ENCODE measurements at regions not wholly inside any gene's neighbourhood (a gene's known extent, or its start where the extent isn't known, plus 50 kb on each side); places are given as distances from the start of the nearest gene placed in this dataset.

DNA sequence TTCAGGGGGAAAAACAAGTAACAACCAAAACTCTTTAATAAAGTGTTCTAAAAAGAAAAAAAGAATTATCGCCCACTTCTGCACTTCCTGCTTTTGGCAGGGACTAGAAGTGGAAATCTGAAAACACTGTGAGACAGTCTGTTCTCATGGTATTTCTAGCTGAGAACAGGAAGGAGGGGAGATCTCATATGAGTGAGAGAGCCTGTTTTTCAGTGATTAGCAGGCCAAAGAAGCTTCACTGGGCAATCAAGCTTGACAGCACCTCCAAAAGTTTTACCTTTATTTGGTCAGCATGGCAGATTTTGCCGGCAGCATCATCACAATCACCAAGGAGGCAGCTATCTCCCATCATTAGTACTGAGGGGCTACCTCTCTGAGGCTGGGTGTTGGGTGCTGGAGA, 79.5 kb upstream of the ATXN1 start (continued):
- TF ChIP-seq RXRA (IDR thresholded peaks at IDR 0.05; ENCODE audit: borderline replicate concordance, low read depth) (no peak), RCOR1 (IDR thresholded peaks at IDR 0.05; ENCODE audit: low read length) (no peak), ELF1 (IDR thresholded peaks at IDR 0.05) (no peak), GATA2 (CRISPR knock-in tag; IDR thresholded peaks at IDR 0.05) (no peak)
- TF ChIP-seq, protein P1, sequence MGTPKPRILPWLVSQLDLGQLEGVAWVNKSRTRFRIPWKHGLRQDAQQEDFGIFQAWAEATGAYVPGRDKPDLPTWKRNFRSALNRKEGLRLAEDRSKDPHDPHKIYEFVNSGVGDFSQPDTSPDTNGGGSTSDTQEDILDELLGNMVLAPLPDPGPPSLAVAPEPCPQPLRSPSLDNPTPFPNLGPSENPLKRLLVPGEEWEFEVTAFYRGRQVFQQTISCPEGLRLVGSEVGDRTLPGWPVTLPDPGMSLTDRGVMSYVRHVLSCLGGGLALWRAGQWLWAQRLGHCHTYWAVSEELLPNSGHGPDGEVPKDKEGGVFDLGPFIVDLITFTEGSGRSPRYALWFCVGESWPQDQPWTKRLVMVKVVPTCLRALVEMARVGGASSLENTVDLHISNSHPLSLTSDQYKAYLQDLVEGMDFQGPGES (IDR thresholded peaks at IDR 0.05; ENCODE audit: low read depth, low read length) = no peak

DNA sequence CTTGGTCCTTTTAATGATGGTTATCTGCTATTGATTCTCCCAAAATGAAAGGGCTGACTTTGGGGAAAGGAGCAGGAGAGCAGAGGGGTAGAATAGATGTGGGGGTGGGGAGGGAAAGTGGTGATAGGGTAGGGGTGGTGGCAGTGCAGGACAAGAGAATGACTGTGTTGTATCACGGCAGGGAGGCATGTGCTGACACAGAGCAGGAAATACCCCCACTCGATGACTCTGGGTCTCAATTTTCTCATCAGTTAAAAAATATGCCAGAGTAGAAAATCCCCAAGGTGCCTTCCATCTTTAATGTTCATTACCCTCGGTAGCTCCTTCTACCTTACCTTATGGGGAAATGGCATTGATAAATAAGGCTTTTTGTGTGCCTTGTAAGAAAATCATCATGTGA, 79.0 kb upstream of the ATXN1 start:
- no peak overlapping the region for H3K9ac ChIP-seq
- no peaks in the 10 kb centered on the region for H3K9me3 ChIP-seq
- no peak overlapping the region for H3K4me2 ChIP-seq
- POLR2A ChIA-PET = no interaction called here
- no peak overlapping the region for H3K27ac ChIP-seq (ENCODE audit: low read depth in 2 of 2, low read length in 1 of 2)
- no peak overlapping the region; the same call in 1 of the 2 replicates for H2AFZ ChIP-seq (ENCODE audit: low read depth)
- H3K4me3 ChIP-seq (ENCODE audit: low read depth in 2 of 2, low read length in 1 of 2) = no peak overlapping the region
- TF ChIP-seq, protein P2, sequence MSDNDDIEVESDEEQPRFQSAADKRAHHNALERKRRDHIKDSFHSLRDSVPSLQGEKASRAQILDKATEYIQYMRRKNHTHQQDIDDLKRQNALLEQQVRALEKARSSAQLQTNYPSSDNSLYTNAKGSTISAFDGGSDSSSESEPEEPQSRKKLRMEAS (IDR thresholded peaks at IDR 0.05; ENCODE audit: low read depth) = no peak
- H3K36me3 ChIP-seq (replicated peaks in 1 of 2; ENCODE audit: control insufficient read depth in 1 of 2, insufficient read depth in 2 of 2, low read length in 1 of 2) = no peaks in the 10 kb centered on the region
- CTCF ChIA-PET = interaction anchor here (1.2 kb wide), 1 partner anchor 77 kb away, joined by 3 read pairs; no protein-coding TSS in a partner anchor
- H3K9me2 ChIP-seq = no peaks in the 10 kb centered on the region
- 74% methylated on average over 3 of the region's 3 CpGs for WGBS (ENCODE audit: low lambda C conversion rate)
- no peaks in the 10 kb centered on the region for H3K79me2 ChIP-seq (ENCODE audit: insufficient read depth)
- H3K4me1 ChIP-seq (ENCODE audit: control insufficient read depth in 1 of 2, insufficient read depth in 2 of 2, low read depth in 1 of 2, low read length in 1 of 2) = peaks cover 6% of the 10 kb centered on the region in 2 experiments; a peak in 3 of 4 replicates
- H4K20me1 ChIP-seq (ENCODE audit: insufficient read depth) = no peaks in the 10 kb centered on the region
- no peak for DNase-seq
- H3K27me3 ChIP-seq (ENCODE audit: insufficient read depth) = no peaks in the 10 kb centered on the region
- no peaks in the 10 kb centered on the region for H3F3A ChIP-seq (replicated peaks; ENCODE audit: insufficient read depth)

DNA sequence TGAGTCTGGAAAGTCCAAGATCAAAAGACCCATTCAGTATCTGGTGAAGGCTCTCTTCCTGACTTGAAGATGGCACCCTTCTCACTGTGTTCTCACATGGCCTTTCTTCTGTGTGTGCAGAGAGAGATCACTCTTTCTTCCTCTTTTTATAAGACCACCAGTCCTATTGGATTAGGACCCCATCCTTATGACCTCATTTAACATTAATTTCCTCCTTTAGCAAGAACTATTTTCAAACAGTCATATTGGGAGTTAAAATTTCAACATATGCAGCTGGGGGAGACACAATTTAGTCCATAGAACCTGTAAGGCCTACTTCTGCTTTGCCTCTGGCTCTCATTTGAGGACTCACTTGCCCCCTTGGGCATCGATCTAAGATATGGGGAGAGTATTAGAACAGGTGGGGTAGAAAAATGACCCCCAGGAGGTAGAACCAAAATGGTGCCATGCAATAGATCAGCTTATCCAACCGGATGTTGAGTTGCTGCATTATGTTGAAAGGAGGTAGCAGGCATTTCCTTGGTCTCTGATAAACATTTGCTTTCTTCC, 78.4 kb upstream of the ATXN1 start:
- Histone ChIP-seq H3K9ac (no peak overlapping the region), H4K20me1 (ENCODE audit: insufficient read depth) (no peaks in the 10 kb centered on the region), H2AFZ (ENCODE audit: low read depth) (no peak overlapping the region), H3K79me2 (ENCODE audit: insufficient read depth) (no peaks in the 10 kb centered on the region), H3K27me3 (ENCODE audit: insufficient read depth) (no peaks in the 10 kb centered on the region), H3K9me3 (no peaks in the 10 kb centered on the region), H3K4me1 (ENCODE audit: control insufficient read depth in 1 of 2, insufficient read depth in 2 of 2, low read depth in 1 of 2, low read length in 1 of 2) (peaks cover 6% of the 10 kb centered on the region in 2 experiments; a peak in 3 of 4 replicates), H3K27ac (ENCODE audit: low read depth in 2 of 2, low read length in 1 of 2) (no peak overlapping the region), H3K9me2 (no peaks in the 10 kb centered on the region), H3K4me3 (ENCODE audit: low read depth in 2 of 2, low read length in 1 of 2) (no peak overlapping the region), H3F3A (replicated peaks; ENCODE audit: insufficient read depth) (no peaks in the 10 kb centered on the region), H3K36me3 (replicated peaks in 1 of 2; ENCODE audit: control insufficient read depth in 1 of 2, insufficient read depth in 2 of 2, low read length in 1 of 2) (no peaks in the 10 kb centered on the region), H3K4me2 (no peak overlapping the region)
- TF ChIP-seq NFIC (IDR thresholded peaks at IDR 0.05; ENCODE audit: borderline replicate concordance) (no peak), SIN3A (IDR thresholded peaks at IDR 0.05; ENCODE audit: borderline replicate concordance, low read depth, low read length) (no peak), JUND (IDR thresholded peaks at IDR 0.05) (no peak), FOXJ3 (CRISPR knock-in tag; IDR thresholded peaks at IDR 0.05) (no peak), FOXM1 (IDR thresholded peaks at IDR 0.05; ENCODE audit: low read depth) (no peak), GABPA (IDR thresholded peaks at IDR 0.05; ENCODE audit: low read depth) (no peak), RCOR1 (IDR thresholded peaks at IDR 0.05; ENCODE audit: low read length) (no peak), TAF1 (IDR thresholded peaks at IDR 0.05; ENCODE audit: borderline replicate concordance, low read depth, low read length) (no peak), EZH2phosphoT487 (IDR thresholded peaks at IDR 0.05; ENCODE audit: borderline replicate concordance, low read depth) (no peak), EP300 (IDR thresholded peaks at IDR 0.05; ENCODE audit: borderline replicate concordance in 1 of 2, low read depth in 1 of 2, low read length in 1 of 2) (no peak)
- TF ChIP-seq, protein P3, sequence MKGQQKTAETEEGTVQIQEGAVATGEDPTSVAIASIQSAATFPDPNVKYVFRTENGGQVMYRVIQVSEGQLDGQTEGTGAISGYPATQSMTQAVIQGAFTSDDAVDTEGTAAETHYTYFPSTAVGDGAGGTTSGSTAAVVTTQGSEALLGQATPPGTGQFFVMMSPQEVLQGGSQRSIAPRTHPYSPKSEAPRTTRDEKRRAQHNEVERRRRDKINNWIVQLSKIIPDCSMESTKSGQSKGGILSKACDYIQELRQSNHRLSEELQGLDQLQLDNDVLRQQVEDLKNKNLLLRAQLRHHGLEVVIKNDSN (IDR thresholded peaks at IDR 0.05; ENCODE audit: borderline replicate concordance, low read depth) = no peak
- TF ChIP-seq, protein P4, sequence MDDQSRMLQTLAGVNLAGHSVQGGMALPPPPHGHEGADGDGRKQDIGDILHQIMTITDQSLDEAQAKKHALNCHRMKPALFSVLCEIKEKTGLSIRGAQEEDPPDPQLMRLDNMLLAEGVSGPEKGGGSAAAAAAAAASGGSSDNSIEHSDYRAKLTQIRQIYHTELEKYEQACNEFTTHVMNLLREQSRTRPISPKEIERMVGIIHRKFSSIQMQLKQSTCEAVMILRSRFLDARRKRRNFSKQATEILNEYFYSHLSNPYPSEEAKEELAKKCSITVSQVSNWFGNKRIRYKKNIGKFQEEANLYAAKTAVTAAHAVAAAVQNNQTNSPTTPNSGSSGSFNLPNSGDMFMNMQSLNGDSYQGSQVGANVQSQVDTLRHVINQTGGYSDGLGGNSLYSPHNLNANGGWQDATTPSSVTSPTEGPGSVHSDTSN (IDR thresholded peaks at IDR 0.05) = no peak
- TF ChIP-seq, protein P5, sequence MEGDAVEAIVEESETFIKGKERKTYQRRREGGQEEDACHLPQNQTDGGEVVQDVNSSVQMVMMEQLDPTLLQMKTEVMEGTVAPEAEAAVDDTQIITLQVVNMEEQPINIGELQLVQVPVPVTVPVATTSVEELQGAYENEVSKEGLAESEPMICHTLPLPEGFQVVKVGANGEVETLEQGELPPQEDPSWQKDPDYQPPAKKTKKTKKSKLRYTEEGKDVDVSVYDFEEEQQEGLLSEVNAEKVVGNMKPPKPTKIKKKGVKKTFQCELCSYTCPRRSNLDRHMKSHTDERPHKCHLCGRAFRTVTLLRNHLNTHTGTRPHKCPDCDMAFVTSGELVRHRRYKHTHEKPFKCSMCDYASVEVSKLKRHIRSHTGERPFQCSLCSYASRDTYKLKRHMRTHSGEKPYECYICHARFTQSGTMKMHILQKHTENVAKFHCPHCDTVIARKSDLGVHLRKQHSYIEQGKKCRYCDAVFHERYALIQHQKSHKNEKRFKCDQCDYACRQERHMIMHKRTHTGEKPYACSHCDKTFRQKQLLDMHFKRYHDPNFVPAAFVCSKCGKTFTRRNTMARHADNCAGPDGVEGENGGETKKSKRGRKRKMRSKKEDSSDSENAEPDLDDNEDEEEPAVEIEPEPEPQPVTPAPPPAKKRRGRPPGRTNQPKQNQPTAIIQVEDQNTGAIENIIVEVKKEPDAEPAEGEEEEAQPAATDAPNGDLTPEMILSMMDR (IDR thresholded peaks at IDR 0.05) = no peak
- TF ChIP-seq, protein P2 (IDR thresholded peaks at IDR 0.05; ENCODE audit: low read depth) = no peak
- 90% methylated on average over 2 of the region's 2 CpGs for WGBS (ENCODE audit: low lambda C conversion rate)
- ChIA-PET CTCF (interaction anchor here (1.2 kb wide), 1 partner anchor 77 kb away, joined by 3 read pairs; no protein-coding TSS in a partner anchor), POLR2A (no interaction called here)
- DNase-seq = no peak
